ENCODE measurements at regions not wholly inside any gene's neighbourhood (a gene's known extent, or its start where the extent isn't known, plus 50 kb on each side); places are given as distances from the start of the nearest gene placed in this dataset.

DNA sequence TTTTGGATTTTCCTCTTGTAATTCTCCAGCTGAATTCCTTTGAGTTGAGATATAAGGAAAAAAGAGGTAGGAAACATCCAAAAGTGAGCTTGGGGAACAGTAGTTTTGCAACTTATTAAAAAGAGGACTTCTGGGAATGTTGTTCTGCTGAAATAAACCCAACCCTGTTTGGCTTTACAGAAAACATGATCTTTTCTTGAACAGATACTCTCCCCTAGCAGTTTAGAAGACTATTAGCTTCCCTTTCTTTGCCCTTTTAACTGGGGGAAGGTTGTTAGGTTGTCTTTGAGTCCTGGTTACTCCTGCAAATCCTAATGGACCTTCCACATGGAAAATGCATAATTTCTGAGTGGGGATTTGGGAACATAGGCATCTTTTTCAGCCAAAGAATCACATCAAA is 168.7 kb upstream of the RPS23 start:
- TF ChIP-seq, protein P1, sequence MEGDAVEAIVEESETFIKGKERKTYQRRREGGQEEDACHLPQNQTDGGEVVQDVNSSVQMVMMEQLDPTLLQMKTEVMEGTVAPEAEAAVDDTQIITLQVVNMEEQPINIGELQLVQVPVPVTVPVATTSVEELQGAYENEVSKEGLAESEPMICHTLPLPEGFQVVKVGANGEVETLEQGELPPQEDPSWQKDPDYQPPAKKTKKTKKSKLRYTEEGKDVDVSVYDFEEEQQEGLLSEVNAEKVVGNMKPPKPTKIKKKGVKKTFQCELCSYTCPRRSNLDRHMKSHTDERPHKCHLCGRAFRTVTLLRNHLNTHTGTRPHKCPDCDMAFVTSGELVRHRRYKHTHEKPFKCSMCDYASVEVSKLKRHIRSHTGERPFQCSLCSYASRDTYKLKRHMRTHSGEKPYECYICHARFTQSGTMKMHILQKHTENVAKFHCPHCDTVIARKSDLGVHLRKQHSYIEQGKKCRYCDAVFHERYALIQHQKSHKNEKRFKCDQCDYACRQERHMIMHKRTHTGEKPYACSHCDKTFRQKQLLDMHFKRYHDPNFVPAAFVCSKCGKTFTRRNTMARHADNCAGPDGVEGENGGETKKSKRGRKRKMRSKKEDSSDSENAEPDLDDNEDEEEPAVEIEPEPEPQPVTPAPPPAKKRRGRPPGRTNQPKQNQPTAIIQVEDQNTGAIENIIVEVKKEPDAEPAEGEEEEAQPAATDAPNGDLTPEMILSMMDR (IDR thresholded peaks at IDR 0.05) = no peak
- TF ChIP-seq POLR2A (IDR thresholded peaks at IDR 0.05) = no peak

Data from tibial nerve (tissue), 3 donors.